ENCODE measurements at regions not wholly inside any gene's neighbourhood (a gene's known extent, or its start where the extent isn't known, plus 50 kb on each side); places are given as distances from the start of the nearest gene placed in this dataset.

DNA sequence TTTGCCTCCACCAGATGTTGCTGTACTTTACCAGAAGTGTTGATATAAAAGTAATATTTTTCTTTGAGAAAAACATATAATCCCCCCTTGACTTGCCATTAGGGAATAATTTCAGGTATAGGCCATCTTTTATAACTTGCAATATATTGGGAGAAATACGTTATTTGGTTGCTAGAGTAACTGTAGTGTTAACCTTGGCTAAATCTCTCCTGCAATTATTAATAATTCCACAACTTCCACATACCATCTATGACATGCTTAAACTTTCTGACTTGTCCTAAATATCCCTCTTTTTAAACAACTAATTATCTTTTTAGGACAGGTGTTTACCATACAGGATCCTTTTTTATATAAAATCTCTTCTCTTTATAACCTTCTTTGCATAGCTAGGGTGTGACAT, 1048.2 kb downstream of the SLC16A7 start:
- Histone ChIP-seq H3K36me3 (replicated peaks) (no peaks in the 10 kb centered on the region), H3K27me3 (replicated peaks) (no peaks in the 10 kb centered on the region), H3K27ac (no peak overlapping the region), H3K4me3 (ENCODE audit: low read depth, low read length) (no peak overlapping the region)
- DNase-seq, result no peak
- in situ Hi-C loops (cut with HindIII; ENCODE audit: low pct_ligation_motif_present, low sequenced_read_pairs), result no loop called here
- TF ChIP-seq, protein P1, sequence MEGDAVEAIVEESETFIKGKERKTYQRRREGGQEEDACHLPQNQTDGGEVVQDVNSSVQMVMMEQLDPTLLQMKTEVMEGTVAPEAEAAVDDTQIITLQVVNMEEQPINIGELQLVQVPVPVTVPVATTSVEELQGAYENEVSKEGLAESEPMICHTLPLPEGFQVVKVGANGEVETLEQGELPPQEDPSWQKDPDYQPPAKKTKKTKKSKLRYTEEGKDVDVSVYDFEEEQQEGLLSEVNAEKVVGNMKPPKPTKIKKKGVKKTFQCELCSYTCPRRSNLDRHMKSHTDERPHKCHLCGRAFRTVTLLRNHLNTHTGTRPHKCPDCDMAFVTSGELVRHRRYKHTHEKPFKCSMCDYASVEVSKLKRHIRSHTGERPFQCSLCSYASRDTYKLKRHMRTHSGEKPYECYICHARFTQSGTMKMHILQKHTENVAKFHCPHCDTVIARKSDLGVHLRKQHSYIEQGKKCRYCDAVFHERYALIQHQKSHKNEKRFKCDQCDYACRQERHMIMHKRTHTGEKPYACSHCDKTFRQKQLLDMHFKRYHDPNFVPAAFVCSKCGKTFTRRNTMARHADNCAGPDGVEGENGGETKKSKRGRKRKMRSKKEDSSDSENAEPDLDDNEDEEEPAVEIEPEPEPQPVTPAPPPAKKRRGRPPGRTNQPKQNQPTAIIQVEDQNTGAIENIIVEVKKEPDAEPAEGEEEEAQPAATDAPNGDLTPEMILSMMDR (IDR thresholded peaks at IDR 0.05; ENCODE audit: low read depth, low read length, missing control alignments), result no peak

DNA sequence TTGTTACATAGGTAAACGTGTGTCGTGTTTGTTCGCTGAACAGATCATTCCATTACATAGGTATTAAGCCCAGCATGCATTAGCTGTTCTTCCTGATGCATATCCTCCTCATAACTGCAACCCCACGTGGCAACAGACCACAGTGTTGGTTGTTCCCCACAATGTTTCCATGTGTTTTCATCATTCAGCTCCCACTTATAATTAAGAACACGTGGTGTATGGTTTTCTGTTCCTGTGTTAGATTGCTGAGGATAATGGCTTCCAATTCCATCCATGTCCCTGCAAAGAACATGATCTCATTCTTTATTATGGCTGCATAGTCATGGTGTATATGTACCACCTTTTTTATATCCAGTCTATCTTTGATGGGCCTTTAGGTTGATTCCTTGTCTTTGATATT, 1071.1 kb downstream of the SLC16A7 start:
- Histone ChIP-seq H3K4me3 (ENCODE audit: low read depth, low read length) (no peak overlapping the region), H3K27me3 (replicated peaks) (no peaks in the 10 kb centered on the region), H3K36me3 (replicated peaks) (no peaks in the 10 kb centered on the region), H3K27ac (no peak overlapping the region)
- in situ Hi-C loops (cut with HindIII; ENCODE audit: low pct_ligation_motif_present, low sequenced_read_pairs), result no loop called here
- no peak for DNase-seq
- TF ChIP-seq, protein P1 (IDR thresholded peaks at IDR 0.05; ENCODE audit: low read depth, low read length, missing control alignments), result no peak

DNA sequence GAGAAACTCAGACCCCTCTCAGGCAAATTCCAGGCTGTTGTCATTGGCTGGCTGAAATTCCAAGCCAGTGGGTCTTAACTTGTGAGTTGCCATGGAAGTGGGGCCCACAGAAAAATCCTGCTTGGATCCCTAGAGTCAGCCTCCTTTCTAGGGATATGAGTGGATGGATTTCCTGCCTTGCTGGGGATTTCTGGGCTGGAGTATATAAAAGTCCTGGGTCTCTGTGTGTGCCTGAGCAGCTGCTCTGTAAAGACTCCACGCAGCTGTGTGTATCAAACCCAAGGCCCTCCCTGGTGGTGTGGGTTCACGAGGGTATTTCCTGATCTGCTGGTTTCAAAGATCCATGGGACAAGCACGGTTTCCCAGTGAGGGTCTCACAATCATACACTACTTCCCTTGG, 1077.1 kb downstream of the SLC16A7 start:
- DNase-seq, result no peak
- no peaks in the 10 kb centered on the region for H3K36me3 ChIP-seq (replicated peaks)
- no peaks in the 10 kb centered on the region for H3K27me3 ChIP-seq (replicated peaks)
- H3K4me3 ChIP-seq (ENCODE audit: low read depth, low read length), result no peak overlapping the region
- in situ Hi-C loops (cut with HindIII; ENCODE audit: low pct_ligation_motif_present, low sequenced_read_pairs), result no loop called here
- no peak overlapping the region for H3K27ac ChIP-seq
- TF ChIP-seq, protein P1 (IDR thresholded peaks at IDR 0.05; ENCODE audit: low read depth, low read length, missing control alignments), result no peak

DNA sequence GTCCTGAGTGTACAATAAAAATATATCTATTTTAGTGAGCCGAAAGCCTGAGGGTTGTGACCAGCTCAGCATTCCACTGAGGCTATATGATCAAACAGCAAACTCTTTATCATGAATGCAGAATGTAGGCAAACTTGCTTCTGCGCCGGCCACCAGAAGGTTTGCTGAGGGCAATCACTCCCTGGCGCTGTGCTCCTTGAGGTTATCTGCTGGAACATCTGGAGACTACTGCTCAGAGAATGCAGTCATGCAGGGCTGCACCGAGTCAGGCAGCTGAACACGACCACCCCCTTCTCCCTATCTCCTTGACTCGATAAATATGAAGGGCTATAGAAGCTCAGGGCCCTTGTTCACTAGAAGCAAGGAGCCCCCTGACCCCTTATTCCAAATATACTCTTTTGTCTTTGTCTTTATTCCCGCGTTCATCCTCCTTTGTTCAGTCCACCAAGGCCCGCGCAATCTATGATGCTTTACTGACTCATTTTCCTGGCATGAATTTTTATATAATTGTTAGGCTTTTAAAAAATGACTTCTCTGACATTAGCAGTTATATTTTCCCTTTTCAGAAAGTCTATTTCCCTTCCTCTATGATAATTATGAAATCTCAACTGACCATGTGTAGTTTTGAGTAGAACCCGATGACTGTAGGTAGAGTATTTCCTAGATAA, 1089.3 kb downstream of the SLC16A7 start:
- H3K36me3 ChIP-seq (replicated peaks), result no peaks in the 10 kb centered on the region
- TF ChIP-seq, protein P1 (IDR thresholded peaks at IDR 0.05; ENCODE audit: low read depth, low read length, missing control alignments), result peak; percentile 60
- in situ Hi-C loops (cut with HindIII; ENCODE audit: low pct_ligation_motif_present, low sequenced_read_pairs), result no loop called here
- no peaks in the 10 kb centered on the region for H3K27me3 ChIP-seq (replicated peaks)
- DNase-seq, result no peak
- no peak overlapping the region for H3K4me3 ChIP-seq (ENCODE audit: low read depth, low read length)
- H3K27ac ChIP-seq, result no peak overlapping the region

DNA sequence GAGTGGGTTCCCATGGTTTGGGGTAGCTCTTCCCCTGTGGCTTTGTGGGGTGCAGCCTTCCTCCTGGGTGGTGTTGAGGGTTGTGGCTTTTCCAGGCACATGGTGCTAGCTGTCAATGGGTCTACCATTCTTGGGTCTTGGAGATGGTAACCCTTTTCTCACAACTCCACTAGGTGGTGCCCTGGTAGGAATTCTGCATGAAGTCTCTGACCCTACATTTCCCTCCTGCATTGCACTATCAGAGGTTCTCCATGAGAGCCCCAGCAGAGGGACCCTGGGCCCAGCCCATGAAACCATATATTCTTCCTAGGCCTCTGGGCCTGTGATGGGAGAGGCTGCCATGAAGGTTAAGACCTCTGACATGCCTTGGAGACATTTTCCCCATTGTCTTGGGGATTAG, 1093.3 kb downstream of the SLC16A7 start:
- in situ Hi-C loops (cut with HindIII; ENCODE audit: low pct_ligation_motif_present, low sequenced_read_pairs), result no loop called here
- no peak for DNase-seq
- Histone ChIP-seq H3K4me3 (ENCODE audit: low read depth, low read length) (no peak overlapping the region), H3K27ac (no peak overlapping the region), H3K27me3 (replicated peaks) (no peaks in the 10 kb centered on the region), H3K36me3 (replicated peaks) (no peaks in the 10 kb centered on the region)
- TF ChIP-seq, protein P1 (IDR thresholded peaks at IDR 0.05; ENCODE audit: low read depth, low read length, missing control alignments), result no peak

Measured in brain microvascular endothelial cell (primary cell).